Stimulated activated CD4-positive, alpha-beta T cell treated with anti-CD3 and anti-CD28 coated beads, Interleukin-15, amount 100 ng/mL, for 48 hours (primary cell): ENCODE measurements at regions not wholly inside any gene's neighbourhood (a gene's known extent, or its start where the extent isn't known, plus 50 kb on each side); places are given as distances from the start of the nearest gene placed in this dataset.
"Not testable (repeated sequence)": the region's sequence is repeated elsewhere in the genome, so short reads cannot be mapped to it uniquely, and the experiment has no call there.

Experiments used
- DNase-seq, 2 donors: peaks; one replicate each; pipeline ENCODE4 v3.0.0-alpha.2; 2020; ENCODE audit warnings: low read depth in 2 of 2

DNA sequence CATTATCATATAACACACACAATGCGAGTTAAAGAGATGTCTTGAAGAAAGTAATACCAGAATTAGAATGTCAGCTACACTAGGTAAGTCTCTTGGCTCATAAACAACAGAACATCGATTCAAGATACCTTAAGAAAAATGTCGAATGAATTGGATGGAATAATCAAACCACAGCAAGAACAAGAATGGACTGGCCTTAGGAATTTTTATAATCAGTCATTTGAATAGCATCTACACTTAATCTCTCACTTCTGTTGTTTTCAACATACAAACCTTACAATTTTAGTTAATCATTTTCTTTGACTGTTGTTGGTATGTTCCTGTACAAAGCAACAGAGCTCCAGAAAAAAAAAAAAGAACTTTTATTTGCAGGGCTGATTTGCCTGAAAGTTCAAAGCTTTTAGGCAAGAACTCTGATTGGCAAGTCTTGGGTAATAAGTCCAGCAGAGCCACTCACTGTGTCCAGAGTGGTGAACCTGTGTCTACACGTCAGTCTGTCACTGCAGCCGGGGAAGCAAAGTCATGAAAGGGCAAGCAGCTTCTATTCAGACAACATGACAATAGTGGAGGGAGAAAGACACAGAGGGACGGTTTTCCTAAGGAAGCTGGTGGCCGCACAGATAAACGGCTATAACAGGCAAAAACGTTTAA is 1026.1 kb upstream of the MIR17HG start:
- DNase-seq = no peak

DNA sequence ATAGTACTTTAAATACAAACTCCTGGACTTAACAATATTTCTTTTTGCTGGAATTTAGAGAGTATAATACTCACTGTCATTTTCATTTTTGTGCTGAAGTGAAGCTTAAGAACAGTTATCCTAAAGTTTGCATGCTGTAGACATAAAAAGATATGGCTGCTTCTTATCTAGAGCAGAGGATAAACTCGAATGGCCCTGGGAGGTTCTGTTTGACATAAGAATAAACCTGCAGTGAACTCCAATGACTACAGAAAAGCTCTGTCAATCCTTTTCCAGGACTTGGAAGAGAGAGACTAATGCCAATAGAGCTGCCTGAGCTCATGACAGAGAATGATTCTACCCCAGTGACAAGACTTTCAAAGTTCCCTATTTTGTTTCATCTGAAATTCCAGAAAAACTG is 1017.8 kb upstream of the MIR17HG start:
- DNase-seq = no peak

DNA sequence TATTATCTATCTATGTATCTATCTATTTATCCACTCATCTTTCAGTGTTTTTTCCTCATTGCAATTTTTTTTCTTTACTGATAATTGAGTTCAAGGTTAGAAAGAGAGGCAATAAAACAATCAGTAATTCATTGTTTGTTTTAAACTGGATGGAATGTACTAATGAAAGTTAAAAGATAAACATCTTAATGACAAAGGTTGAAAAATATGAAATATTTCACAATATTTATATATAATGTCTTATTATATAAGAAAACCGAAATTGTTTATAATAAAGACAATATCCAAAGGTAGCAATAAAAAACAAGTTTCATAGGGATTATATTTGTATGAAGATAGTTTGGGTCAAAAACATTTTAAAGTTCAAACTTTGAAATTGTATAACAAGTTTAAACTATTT is 1015.5 kb upstream of the MIR17HG start:
- DNase-seq = no peak

DNA sequence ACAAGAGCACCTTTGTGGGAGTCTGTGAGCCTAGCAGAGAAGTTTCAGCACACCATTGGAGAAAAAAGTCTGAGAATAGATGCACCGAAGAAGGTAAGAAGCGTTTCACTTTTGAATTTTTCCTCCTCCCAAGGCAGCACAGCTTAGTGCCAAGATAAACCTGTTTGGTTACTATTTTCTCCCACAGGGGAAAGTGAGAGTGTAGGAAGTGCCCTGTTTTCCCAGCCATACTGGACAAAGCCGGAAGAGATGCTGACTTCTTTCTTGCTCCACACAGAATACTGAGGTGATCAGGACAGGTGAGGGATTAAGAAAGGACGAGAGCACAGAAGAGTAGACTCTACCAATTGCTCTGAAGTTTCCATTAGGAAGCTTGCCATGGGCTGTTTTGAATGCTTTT is 1011.0 kb upstream of the MIR17HG start:
- no peak for DNase-seq

DNA sequence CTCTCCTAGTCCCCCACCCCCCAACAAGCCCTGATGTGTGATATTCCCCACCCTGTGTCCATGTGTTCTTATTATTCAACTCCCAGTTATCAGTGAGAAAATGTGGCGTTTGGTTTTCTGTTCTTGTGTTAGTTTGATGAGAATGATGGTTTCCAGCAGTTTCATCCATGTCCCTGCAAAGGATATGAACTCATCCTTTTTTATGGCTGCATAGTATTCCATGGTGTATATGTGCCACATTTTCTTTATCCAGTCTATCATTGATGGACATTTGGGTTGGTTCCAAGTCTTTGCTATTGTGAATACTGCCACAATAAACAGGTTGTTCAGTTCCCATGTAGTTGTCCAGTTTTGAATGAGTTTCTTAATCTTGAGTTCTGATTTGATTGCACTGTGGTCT is 1006.1 kb upstream of the MIR17HG start:
- not testable (repeated sequence) for DNase-seq

DNA sequence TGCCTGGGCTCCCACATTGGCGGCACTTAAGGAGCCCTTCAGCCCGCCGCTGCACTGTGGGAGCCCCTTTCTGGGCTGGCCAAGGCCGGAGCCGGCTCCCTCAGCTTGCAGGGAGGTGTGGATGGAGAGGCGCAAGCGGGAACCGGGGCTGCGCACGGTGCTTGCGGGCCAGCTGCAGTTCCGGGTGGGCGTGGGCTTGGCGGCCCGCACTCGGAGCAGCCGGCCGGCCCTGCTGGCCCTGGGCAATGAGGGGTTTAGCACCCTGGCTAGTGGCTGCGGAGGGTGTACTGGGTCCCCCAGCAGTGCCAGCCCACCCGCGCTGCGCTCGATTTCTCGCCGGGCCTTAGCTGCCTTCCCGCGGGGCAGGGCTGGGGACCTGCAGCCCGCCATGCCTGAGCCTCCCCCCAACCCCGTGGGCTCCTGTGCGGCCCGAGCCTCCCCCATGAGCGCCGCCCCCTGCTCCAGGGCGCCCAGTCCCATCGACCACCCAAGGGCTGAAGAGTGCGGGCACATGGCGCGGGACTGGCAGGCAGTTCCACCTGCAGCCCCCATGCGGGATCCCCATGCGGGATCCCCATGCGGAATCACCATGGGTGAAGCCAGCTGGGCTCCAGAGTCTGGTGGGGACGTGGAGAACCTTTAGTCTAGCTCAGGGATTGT is 998.9 kb upstream of the MIR17HG start:
- DNase-seq = not testable (repeated sequence)

DNA sequence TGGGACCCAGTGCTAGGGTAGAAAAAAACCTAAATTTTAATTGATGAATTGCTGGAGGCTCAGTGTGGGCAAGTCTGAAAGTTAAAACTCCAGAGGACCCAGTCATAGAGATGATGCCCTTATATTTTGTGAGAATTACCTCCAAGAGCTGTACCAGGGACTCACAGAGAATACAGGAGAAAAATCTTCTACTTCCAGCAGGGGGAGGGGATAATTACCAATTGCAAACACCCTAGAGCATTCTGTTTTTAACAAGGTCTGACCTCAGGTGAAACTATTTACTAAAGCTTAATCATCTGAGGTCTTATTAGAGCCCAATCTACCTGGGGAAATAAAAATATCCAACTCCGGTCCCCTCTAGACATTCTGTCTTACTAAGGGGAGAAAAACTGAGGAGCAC is 994.7 kb upstream of the MIR17HG start:
- no peak for DNase-seq

DNA sequence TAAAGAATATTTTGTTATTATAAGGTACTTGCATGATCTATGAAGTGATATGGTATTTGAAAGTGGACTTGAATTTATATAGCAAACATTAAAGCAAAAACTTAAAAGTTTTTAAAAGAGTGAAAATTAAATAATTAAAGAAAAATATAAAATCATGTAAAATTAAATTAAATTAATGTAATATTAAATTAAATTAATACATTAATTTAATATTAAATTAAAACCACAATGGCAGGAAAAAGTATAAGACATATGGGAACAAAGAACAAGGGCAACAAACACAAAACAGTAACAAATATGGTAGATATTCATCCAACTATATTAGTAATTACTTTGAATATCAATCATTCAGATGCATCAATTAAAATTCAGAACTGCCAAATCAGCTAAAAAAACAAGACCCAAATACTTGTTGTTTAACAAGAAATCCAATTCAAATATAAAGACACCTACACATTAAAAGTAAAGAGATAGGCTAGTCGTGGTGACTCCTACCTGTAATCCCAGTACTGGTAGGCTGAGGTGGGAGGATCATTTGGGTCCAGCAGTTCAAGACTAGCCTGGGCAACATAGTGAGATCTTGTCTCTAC is 992.2 kb upstream of the MIR17HG start:
- no peak for DNase-seq

DNA sequence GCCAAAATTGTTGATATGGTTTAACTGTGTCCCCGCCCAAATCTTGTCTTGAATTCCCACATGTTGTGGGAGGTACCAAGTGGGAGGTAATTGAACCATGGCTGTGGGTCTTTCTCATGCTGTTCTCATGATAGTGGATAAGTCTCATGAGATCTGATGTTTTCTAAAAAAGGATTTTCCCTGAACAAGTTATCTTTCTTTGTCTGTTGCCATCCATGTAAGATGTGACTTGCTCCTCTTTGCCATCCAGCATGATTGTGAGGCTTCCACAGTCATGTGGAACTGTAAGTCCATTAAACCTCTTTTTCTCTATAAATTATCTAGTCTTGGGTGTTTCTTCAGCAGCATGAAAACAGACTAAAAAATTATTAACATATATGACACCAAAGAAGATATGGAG is 986.7 kb upstream of the MIR17HG start:
- no peak for DNase-seq

DNA sequence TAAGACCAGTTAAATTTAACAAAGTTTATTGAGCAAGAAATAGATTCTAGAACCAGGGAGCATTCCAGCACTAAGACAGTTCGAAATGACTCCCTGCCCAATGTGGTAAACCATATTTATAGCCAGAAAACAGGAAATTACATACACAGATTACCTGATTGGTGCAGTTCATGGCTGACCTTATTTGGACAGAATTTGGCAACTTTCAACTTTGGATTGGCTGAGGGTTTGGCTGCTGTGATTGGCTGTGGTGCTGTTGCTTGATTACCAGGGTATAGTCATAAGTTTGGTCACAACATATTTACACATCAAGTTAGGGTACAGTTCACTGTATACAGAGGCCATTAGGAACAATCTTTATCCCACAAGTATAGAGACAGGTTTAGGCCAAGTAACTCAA is 984.8 kb upstream of the MIR17HG start:
- no peak for DNase-seq

DNA sequence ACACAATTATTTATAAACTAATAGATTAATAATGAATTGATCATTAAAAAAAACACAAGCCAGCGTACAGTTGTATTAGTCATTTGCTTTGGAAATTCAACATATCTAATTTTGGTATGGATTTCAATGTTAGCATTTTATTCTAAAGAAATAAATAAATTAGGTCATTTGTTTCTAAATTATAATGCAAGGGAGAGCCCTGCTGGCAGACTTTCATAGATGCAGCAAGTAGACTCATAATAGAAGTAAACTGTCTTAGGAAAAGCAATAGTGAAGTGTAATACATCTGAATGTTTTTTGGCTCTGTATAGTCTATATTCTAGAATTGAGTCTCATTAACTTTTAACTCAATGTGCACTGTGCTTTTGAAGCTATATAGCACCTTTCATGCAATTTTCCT is 982.4 kb upstream of the MIR17HG start:
- DNase-seq = no peak

DNA sequence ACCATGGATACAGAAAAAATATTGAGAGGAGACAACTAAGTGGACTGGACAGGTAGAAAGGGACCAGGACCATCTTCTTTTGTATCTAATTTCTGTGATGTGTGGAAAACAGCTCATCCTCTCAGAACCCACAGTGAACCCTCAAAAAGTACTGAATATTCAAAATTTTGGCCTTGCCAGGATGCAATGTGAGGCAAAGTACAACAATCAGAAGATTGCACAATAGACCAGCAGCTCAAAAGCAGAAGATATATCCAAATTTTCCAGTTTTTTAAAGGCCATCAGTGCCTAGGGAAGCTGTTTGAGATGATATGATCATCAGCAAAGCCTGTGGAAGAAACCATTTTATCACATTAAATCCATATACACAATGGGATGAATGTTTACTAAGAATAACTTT is 973.3 kb upstream of the MIR17HG start:
- DNase-seq = no peak

DNA sequence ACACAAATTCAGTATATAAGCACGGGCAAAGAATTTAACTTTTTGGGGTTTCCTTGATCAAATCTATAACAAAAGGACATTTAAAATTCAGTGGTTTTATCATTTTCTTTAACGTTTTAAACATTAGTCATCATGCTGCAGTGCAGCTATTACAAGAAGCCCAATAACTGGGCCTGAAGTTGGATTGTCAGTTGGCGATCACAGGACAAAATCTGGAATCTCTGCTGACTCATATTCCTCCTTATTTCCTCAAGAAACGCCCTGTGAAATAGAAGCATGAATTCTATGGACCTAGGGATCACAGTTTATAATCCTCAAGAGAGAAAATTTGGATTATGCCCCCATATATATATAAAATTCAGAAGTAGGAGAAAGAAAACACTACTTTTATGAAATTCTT is 971.6 kb upstream of the MIR17HG start:
- DNase-seq = no peak

DNA sequence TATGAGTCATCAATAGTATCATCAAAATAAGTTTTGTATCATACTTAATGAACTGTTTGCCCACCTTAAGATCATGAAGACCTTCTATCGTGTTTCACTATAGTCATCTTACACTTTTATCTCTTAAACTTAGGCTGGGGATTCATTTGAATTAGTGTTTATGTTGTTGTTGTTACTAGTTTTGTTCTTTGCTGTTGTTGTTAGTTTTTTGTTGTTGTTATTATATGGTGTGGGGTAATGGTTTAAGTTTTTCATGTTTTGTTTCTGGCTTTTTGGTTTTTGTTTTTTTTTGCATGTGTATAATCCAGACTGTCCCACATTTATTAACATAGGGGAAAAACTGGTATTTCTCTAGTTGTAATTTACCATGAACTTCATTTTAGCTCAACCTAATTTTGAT is 965.1 kb upstream of the MIR17HG start:
- DNase-seq = no peak

DNA sequence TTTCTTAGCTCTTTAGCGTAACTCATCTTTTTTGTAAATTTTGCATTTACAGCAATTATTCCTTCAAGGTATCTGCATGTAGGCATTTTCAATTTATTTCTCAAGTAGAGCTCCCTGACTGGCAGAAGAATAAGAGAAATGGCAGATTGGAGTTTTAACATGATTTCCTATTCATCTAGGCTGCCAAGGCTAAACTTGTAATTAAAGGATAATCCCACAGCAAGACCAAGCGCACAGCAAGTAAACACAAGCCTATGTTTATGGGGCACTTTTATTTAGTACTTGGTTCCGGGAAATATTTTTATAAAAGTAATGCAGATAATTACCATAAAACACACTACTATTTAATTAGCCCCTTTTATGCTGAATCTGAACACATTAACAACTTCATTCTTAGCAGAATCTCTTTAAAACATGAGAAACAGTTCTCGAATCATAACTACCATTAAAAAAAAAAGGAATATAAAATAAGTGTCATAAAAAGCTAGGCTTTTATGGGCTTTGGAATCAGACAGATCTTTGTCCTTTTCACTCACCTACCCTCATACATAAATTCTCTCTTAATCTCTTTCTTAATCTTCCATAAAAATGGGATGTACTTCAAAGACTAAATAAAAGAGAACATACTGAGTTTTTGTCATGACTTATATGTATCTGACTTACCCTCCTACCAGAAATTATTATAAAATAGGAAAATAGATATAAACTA is 961.6 kb upstream of the MIR17HG start:
- DNase-seq = no peak

DNA sequence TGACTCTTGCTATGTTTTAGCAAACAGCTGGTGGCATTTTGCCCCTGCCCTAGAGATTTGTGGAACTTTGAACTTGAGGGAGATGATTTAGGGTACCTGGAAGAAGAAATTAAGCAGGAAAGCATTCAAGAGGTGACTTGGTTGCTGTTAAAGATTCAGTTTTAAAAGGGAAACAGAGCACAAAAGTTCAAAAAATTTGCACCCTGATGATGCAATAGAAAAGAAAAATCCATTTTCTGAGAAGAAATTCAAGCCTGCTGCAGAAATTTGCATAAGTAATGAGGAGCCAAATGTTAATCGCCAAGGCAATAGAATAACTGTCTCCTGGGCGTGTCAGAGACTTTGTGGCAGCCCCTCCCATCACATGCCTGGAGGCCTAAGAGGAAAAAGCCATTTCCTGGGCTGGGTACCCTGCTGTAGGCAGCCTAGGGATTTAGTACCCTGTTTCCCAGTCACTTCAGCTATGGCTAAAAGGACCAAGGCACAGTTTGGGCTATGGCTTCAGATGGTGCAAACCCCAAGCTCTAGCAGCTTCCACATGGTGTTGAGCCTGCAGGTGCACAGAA is 958.5 kb upstream of the MIR17HG start:
- DNase-seq = no peak

DNA sequence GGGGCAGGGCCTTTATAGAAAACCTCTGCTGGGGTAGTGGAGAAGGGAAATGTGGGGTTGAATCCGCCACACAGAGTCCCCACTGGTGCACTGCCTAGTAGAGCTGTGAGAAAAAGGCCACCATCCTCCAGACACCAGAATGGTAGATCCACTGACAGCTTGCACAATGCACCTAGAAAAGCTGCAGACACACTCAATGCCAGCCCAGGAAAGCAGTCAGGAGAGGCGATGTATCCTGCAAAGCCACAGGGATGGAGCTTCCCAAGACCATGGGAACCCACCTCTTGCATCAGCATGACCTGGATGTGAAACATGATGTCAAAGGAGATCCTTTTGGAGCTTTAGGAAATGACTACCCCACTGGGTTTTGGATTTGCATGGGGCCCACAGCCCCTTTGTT is 958.0 kb upstream of the MIR17HG start:
- no peak for DNase-seq

DNA sequence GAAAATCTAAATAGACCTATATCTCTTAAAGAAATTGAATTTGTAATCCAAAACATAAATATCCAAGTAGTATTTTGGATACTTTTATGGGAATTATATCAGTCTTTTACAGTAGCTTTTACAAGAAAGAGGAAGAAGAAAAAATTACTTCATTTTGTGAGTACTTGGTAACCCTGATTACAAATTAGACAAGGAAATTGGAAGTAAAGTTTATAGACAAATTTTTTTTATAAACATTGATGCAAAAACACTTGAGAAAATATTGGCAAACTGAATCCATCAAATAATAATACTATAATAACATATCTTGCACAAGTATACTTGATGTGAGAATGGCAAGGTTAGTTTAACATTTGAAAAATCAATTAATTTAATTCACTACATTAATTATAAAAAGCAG is 954.1 kb upstream of the MIR17HG start:
- no peak for DNase-seq

DNA sequence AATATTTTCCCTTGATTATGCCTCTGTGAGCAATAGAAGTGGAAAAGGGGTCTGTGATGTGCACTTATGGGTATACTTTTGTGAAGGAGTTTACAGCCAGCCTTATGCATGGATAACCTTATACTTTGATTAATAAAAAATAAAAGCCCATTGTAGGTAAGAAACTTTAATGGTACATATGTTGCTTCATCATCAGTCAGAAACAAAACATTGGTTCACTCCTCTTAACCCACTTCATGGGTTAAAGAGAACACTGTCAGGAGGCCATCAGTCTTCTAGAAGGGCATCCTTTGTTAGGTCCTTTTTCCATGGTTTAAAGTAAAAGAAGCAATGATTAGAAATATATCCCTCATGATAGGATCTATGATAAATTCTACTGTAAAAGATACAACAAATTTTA is 952.1 kb upstream of the MIR17HG start:
- DNase-seq = no peak

DNA sequence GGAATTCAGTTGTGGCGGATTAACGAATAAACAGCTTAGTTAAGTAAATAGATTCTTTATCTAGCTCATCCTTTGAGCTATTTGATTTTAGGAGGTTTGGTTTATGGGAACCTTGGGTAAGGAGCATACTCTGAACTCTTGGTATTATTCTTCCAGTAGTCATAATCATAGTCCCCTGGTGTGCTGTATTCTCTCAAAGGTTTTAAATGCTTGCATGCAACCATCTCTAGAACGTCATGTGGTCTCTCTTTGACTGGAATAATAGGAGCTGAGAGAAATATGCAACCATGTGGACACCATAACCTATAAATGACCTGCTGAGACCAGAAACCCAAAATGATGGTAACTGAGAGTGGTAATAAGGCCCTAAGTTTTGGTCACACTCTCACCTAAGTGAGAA is 951.6 kb upstream of the MIR17HG start:
- DNase-seq = no peak

DNA sequence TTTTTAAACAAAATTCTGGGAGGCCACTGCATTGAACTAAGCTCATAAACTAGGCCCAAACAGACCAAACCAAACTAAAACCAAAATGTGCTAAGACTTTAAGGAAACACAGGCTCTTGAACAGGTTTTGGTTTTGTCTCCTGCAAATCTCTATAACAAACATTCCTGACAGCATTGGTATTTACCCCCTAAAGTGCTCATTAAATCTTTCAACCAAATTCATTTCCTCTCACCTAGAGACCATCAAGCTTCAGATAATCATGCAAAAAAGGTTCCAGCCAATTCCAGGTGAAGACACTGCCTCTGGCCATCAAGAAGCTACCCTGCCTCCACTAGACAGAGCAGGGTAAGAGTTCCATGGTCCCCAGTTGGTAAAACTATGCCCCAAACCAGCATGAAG is 951.2 kb upstream of the MIR17HG start:
- DNase-seq = no peak

DNA sequence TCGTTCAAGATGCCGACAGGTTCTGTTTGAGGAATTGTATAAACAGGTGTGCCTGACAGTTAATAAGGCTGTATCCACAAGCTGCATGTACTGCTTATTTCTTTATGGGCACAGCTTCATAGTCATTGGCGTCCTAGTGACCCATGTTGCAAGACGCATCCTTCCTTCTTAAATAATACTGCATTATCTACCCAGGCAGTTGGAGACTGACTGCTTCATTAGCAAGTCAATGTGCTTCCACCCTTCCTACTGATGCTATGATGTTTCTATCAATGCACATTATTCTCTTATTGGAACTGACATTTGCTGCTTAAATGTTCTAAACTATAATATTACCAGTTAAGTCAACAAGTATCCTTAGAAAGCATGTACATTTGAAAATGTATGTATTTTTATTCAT is 950.0 kb upstream of the MIR17HG start:
- no peak for DNase-seq

DNA sequence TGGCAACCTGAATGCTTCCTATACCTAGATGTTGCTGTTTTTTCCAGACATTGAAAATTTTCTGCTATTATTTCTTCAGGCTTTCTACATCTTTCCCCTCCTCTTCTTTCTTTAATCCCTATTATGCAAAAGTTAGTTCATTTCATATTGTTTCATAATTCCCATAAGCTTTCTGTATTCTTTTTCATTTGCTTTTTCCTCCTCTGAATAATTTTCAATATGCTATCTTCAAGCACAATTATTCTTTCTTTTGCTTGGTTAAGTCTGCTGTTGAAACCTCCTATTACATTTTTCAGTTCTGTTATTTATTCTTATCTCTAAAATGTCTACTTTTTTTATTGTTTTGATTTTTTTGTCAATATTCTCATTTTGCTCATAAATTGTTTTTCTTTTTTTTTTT is 947.1 kb upstream of the MIR17HG start:
- DNase-seq = no peak
